Limb (tissue), 2 donors: ENCODE measurements at regions not wholly inside any gene's neighbourhood (a gene's known extent, or its start where the extent isn't known, plus 50 kb on each side); places are given as distances from the start of the nearest gene placed in this dataset.

ENCODE experiments used
- DNase-seq, 2 donors: peaks; one replicate each; pipeline ENCODE4 v3.0.0-alpha.2; 2016; ENCODE audit errors: extremely low spot score in 2 of 2

DNA sequence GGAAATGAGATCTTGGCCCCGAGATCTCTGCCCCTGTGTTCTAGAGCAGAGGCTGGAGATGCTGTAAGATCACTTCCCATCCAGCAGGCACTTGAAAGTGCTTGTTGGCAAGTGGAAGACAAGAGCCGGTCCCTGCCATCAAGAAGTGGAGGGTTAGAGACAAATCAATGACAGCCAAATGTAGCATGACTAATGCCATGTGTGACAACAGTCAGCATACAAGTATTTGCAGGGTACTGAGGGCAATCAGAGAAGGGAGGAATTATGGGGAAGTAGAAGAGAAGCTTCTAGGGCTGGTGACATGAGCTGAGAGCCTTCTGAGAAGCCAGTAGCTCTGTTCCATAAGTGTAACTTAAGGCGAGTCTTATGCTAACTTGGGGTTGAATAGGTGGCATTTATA is 58.6 kb downstream of the TMEM17 start:
- no peak for DNase-seq

- DNase-seq = no peak
These were observed 59.5 kb downstream of the TMEM17 start for GRCh38 chr2:62446491-62446890.

GRCh38 chr2:62443886-62444285 is 62.1 kb downstream of the TMEM17 start:
- no peak for DNase-seq

- DNase-seq = no peak
These were observed 62.5 kb downstream of the TMEM17 start for GRCh38 chr2:62443471-62443870.

- DNase-seq = no peak
These were observed 64.2 kb downstream of the TMEM17 start for GRCh38 chr2:62441824-62442223.

- no peak for DNase-seq
These were observed 64.6 kb downstream of the TMEM17 start for GRCh38 chr2:62441421-62441820.

GRCh38 chr2:62440281-62440946 is 65.6 kb downstream of the TMEM17 start:
- DNase-seq = no peak

- no peak for DNase-seq
These were observed 66.6 kb downstream of the TMEM17 start for GRCh38 chr2:62439425-62439824.

DNA sequence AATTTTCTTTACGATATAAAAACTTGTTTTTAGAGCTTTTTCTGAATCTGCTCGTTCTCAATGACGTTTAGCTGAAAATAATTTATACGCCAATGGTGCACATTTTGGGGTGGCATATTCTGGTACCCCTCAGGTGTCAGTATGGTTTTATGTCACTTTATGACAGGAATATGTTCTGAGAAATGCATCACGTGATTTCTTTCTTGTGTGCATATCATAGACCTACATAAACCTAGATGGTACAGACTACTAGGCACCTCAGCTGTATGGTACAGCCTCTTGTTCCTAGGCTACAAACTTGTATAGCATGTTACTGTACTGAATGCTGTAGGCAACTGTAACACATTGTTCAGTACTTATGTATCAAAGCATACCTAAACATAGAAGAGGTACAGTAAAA is 68.2 kb downstream of the TMEM17 start:
- DNase-seq = no peak

DNA sequence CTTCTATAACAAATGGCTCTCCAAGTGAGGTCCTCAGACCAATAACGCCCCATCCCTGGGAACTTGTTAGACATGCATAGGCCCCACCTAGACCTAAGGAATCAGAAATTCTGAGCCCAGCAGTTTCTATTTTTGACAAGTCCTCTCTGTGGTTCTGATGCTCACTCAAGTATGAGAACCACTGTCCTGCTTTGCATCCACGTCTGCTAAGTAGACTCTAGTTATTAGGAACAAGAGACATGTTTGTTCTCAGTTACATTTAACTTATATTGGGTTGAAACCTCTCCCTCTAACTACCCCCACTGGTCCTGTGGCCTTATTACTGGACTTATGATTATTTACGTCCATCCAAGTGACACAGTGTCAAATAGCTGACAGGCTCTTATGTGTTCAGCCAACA is 70.3 kb downstream of the TMEM17 start:
- DNase-seq = no peak

GRCh38 chr2:62432407-62432806 is 73.6 kb downstream of the TMEM17 start:
- DNase-seq = no peak

- DNase-seq = no peak
These were observed 74.5 kb downstream of the TMEM17 start for GRCh38 chr2:62431512-62431911.

GRCh38 chr2:62430146-62430545 is 75.8 kb downstream of the TMEM17 start:
- DNase-seq = no peak

DNA sequence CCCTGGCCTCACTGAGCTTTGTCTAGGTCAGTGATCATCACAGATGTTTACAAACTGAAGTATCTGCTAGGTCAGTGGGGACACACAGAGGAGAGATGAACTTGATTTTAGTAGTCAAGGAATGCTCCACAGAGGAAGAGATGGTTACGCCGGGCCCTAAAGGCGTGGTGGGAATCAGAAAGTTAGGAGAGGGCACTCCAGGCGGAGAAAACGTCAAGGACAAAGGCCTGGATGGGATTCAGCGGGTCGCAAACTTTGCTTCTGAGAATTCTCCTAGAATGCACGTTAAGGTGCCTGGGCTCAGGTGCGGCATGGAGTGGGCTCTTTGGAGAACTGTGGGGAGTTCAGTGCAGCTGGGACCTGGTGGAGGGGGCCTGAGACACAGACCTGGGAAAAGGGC is 78.8 kb downstream of the TMEM17 start:
- DNase-seq = no peak

DNA sequence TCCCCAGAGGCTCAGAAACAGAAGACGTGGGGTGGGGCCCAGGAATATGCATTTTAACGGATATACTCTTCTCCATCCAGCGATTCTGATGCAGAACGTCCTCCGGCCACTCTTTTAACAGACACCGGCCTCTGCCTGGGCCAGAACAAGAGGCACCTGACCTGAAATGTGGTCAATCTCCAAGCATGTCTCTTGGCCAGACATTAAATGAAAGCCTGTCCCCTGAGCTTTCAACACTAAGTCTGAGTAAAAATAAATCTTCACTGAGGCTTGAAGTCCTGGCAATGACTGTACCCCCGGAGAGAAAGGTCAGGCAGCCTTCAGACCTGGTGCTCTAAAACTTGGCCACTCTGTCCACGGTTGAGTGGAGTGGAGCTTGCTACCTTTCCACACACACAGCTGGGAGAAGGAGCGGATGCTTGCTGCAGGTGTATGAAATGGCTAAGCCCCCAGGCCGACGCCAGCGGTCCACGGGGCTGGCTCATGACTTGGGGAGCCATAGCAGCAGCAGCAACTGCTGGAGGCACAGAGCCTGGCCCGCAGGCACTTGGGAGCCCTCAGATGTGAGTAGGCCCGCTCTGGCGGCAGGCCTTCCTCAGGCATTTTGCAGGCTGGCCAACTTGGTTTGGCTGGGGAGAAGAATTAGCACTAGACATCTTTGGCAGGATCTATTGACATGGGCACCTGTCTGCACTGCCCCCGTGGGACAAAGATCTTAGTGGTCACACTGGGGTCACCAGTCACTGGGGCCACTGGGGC is 79.7 kb downstream of the TMEM17 start:
- no peak for DNase-seq

- no peak for DNase-seq
These were observed 80.3 kb downstream of the TMEM17 start for GRCh38 chr2:62425684-62426083.

DNA sequence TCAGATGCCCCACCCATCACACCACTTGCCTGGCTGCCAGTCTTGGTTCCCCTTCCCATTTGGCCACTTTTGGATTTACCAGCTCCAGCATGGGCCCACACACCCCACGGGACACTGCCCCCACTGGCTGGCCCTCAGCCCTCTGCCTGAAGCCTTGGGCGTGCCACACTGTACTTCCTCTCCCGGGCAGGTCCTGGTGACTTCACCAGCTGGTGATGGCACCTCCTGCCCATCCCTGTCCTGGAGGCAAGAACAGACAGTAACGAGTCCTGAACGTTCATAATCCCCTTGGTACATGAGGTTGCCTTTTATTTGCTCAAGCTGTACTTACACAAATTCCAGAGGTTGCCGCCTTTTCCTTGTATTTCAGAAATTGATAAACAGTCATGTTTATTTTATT is 81.1 kb downstream of the TMEM17 start:
- DNase-seq = no peak

DNA sequence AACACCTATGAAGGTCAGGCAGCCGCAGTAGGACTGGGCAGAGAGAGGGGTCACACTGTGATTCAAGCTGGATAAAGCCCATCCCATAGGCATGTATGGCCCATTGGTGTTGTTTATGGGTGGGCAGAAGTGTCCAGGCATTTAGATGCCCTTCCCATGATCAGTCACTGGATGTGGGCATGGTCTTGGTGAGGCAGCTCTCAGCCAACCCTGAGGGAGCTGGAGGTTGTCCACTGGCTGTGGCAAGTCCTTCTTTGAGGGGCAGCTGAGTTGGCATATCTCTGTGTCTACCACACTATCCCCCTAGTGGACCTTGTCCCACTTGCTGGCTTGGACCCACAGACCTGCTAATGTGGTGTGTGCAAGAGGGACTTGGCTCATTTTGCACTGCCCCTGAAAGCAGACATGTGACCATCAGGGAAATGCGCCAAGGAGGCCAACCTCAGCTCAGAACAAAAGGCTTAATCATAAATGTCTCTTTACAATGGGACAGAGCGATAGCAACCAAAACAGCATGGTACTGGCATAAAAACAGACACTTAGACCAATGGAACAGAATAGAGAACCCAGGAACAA is 82.0 kb downstream of the TMEM17 start:
- DNase-seq = no peak

DNA sequence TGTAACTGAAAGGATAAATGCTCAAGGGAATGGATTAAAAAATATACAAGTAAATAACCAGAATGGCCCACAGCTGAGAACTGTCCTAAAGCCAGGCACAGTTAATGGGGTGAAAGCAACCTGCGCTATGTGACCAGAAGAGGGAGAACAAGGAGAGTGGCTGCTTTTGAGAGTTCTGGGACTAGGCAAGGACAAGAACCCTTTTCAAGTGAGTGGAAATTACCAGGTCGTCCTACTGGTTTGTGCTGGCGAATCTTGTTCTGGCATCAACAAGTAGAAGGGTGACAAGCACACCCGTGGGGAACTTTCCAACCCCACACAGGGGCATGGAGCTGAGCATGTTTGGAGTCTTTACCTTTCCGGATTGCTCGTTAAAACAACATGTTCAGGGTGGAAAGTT is 82.8 kb downstream of the TMEM17 start:
- no peak for DNase-seq

GRCh38 chr2:62415518-62415917 is 90.5 kb downstream of the TMEM17 start:
- no peak for DNase-seq

DNA sequence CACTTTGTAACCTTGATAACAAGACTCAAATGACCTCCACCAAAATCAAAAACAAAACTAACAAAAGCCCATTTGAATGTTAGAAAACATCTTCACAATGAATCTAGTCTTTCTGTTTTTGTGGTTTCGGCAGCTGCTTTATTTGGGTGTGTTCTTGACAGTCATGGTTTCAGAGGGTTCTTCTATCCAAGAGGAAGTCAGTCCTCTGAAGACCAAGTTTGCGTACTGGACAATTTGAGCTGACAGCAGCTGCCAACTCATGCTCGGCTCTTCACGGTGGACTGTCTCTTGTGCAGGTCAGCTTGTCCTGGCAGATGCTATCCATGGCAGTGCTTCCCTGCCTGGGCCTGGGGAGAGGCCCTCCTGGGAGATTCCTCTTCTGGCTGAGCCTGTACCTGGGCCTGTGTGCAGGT is 91.0 kb downstream of the TMEM17 start:
- no peak for DNase-seq

DNA sequence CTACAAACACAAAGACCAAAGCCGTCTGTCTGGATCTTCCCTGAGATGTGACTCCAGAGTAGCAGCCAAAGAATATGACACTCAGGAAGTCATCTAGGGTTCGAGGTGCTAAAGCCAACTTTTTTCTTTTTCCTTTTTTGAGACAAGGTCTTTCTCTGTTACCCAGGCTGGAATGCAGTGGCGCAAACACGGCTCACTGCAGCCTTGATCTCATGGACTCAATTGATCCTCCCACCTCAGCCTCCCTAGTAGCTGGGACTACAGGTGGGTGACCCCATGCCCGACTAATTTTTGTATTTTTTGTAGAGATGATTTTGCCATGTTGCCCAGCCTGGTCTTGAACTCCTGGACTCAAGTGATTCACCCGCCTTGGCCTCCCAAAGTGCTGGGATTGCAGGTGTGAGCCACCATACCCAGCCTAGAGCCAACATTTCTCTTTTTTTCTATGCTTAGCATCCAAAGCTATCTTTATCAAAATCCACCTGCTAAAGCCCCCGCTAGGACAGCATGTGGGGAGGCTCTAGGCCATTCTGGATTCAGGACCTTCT is 92.8 kb downstream of the TMEM17 start:
- no peak for DNase-seq

- DNase-seq = no peak
These were observed 93.7 kb downstream of the TMEM17 start for GRCh38 chr2:62412347-62412742.
